Astrocyte (in vitro differentiated cells and primary cell): ENCODE measurements at regions not wholly inside any gene's neighbourhood (a gene's known extent, or its start where the extent isn't known, plus 50 kb on each side); places are given as distances from the start of the nearest gene placed in this dataset.
A peak's percentile ranks its signal among the peaks of the same experiment; 100 is the strongest.

Source experiments
- DNase-seq: peaks from one replicate; pipeline ENCODE4 v3.0.0-alpha.2; 2010; ENCODE audit warnings: low read depth
- FAIRE-seq: peaks from 2 replicates; lab custom pipeline; 2011; peaks lifted over from hg19 to GRCh38; lab: Jason Lieb, UNC
- H2AFZ ChIP-seq: 2 replicates; pipeline ENCODE4 v1.6.0; 2012; ENCODE audit warnings: low read depth, low read length, inconsistent platforms
- H3K27ac ChIP-seq: 2 replicates; pipeline ENCODE4 v1.5.1; 2011; ENCODE audit warnings: low read depth, low read length, inconsistent platforms
- H3K27me3 ChIP-seq: 2 replicates; pipeline ENCODE4 v1.6.0; 2011; ENCODE audit warnings: low read length, inconsistent platforms; ENCODE audit not compliant: insufficient read depth
- H3K36me3 ChIP-seq: 2 replicates; pipeline ENCODE4 v1.5.1; 2011; ENCODE audit warnings: low read length, inconsistent platforms; ENCODE audit not compliant: insufficient read depth
- H3K4me1 ChIP-seq: 2 replicates; pipeline ENCODE4 v1.5.1; 2011; ENCODE audit warnings: low read length, inconsistent platforms; ENCODE audit not compliant: insufficient read depth
- H3K4me2 ChIP-seq: 2 replicates; pipeline ENCODE4 v1.6.0; 2012; ENCODE audit warnings: low read length, inconsistent platforms
- H3K4me3 ChIP-seq: 2 replicates; pipeline ENCODE4 v1.5.1; 2011; ENCODE audit warnings: low read depth, mild to moderate bottlenecking, low read length, inconsistent platforms; ENCODE audit not compliant: insufficient read depth
- H3K79me2 ChIP-seq: 2 replicates; pipeline ENCODE4 v1.6.0; 2012; ENCODE audit warnings: mild to moderate bottlenecking, low read length, inconsistent platforms; ENCODE audit not compliant: insufficient read depth
- H3K9ac ChIP-seq: 2 replicates; pipeline ENCODE4 v1.6.0; 2012; ENCODE audit warnings: mild to moderate bottlenecking, low read length, inconsistent platforms
- H3K9me3 ChIP-seq: 2 replicates; pipeline ENCODE4 v1.5.1; 2012; ENCODE audit warnings: low read depth, mild to moderate bottlenecking, low read length, inconsistent platforms; ENCODE audit not compliant: insufficient read depth
- H4K20me1 ChIP-seq: 2 replicates; pipeline ENCODE4 v1.6.0; 2012; ENCODE audit warnings: low read length, inconsistent platforms; ENCODE audit not compliant: insufficient read depth
- H3K27ac Mint-ChIP-seq: one replicate; pipeline ENCODE4 v1.8.0; 2021; ENCODE audit warnings: mild to moderate bottlenecking, mixed read lengths; ENCODE audit not compliant: unreplicated experiment
- H3K27me3 Mint-ChIP-seq: one replicate; pipeline ENCODE4 v1.8.0; 2021; ENCODE audit warnings: low read depth, mixed read lengths; ENCODE audit not compliant: unreplicated experiment
- H3K36me3 Mint-ChIP-seq: one replicate; pipeline ENCODE4 v1.8.0; 2021; ENCODE audit warnings: low read depth, mixed read lengths; ENCODE audit not compliant: unreplicated experiment
- H3K4me1 Mint-ChIP-seq: one replicate; pipeline ENCODE4 v1.8.0; 2021; ENCODE audit warnings: low read depth, mixed read lengths; ENCODE audit not compliant: unreplicated experiment
- H3K4me3 Mint-ChIP-seq: one replicate; pipeline ENCODE4 v1.8.0; 2021; ENCODE audit warnings: mild to moderate bottlenecking, moderate library complexity, mixed read lengths; ENCODE audit not compliant: unreplicated experiment
- H3K9me3 Mint-ChIP-seq: one replicate; pipeline ENCODE4 v1.8.0; 2021; ENCODE audit warnings: mild to moderate bottlenecking, mixed read lengths; ENCODE audit not compliant: unreplicated experiment
- CTCF ChIP-seq: IDR thresholded peaks from 2 replicates; pipeline ENCODE4 v1.5.1; 2011; ENCODE audit warnings: low read depth, mild to moderate bottlenecking, inconsistent platforms, low read length, moderate library complexity; ENCODE audit not compliant: insufficient read depth
- EZH2 ChIP-seq: IDR thresholded peaks from 2 replicates; pipeline ENCODE4 v1.6.1; 2012; ENCODE audit warnings: mild to moderate bottlenecking, low read length, inconsistent platforms; ENCODE audit not compliant: insufficient read depth

- H3K27ac ChIP-seq, result no peak overlapping the region
- H3K9me3 Mint-ChIP-seq, result peaks cover 2% of the 10 kb centered on the region
- H3K27me3 Mint-ChIP-seq, result peaks cover 16% of the 10 kb centered on the region
Measured at GRCh38 chr16:7270823-7271222, 61.8 kb upstream of the RBFOX1 start.

GRCh38 chr16:7270006-7270405 is 62.6 kb upstream of the RBFOX1 start:
- Histone ChIP-seq H4K20me1 (no peaks in the 10 kb centered on the region), H3K9me3 (peaks cover 3% of the 10 kb centered on the region), H3K27me3 (no peaks in the 10 kb centered on the region), H2AFZ (no peak overlapping the region), H3K27ac (no peak overlapping the region), H3K4me3 (no peak overlapping the region), H3K36me3 (no peaks in the 10 kb centered on the region), H3K79me2 (no peaks in the 10 kb centered on the region), H3K9ac (no peak overlapping the region), H3K4me1 (no peaks in the 10 kb centered on the region), H3K4me2 (no peak overlapping the region)
- H3K9me3 Mint-ChIP-seq, result peaks cover 2% of the 10 kb centered on the region
- no peaks in the 10 kb centered on the region for H3K36me3 Mint-ChIP-seq
- H3K27me3 Mint-ChIP-seq, result peaks cover 12% of the 10 kb centered on the region
- no peak for DNase-seq
- H3K27ac Mint-ChIP-seq, result no peak overlapping the region
- TF ChIP-seq EZH2, result no peak
- TF ChIP-seq CTCF, result no peak
- H3K4me1 Mint-ChIP-seq, result no peaks in the 10 kb centered on the region
- FAIRE-seq, result no peak
- H3K4me3 Mint-ChIP-seq, result no peak overlapping the region

More at GRCh38 chr16:7270823-7271222, 61.8 kb upstream of the RBFOX1 start:
- FAIRE-seq (no peak), DNase-seq (no peak)
- Histone ChIP-seq H3K4me2 (no peak overlapping the region), H3K79me2 (no peaks in the 10 kb centered on the region), H3K4me3 (no peak overlapping the region), H3K27me3 (no peaks in the 10 kb centered on the region), H3K4me1 (no peaks in the 10 kb centered on the region), H3K36me3 (no peaks in the 10 kb centered on the region), H2AFZ (no peak overlapping the region), H3K9ac (no peak overlapping the region), H3K9me3 (peaks cover 3% of the 10 kb centered on the region), H4K20me1 (no peaks in the 10 kb centered on the region)
- Mint-ChIP-seq H3K4me3 (no peak overlapping the region), H3K4me1 (no peaks in the 10 kb centered on the region), H3K36me3 (no peaks in the 10 kb centered on the region), H3K27ac (no peak overlapping the region)
- no peak for TF ChIP-seq CTCF
- TF ChIP-seq EZH2, result no peak

GRCh38 chr16:7268182-7268581 is 64.5 kb upstream of the RBFOX1 start:
- no peak for FAIRE-seq
- Mint-ChIP-seq H3K9me3 (peaks cover 2% of the 10 kb centered on the region), H3K36me3 (no peaks in the 10 kb centered on the region), H3K27ac (no peak overlapping the region), H3K27me3 (peaks cover 14% of the 10 kb centered on the region), H3K4me1 (no peaks in the 10 kb centered on the region), H3K4me3 (no peak overlapping the region)
- Histone ChIP-seq H3K27ac (no peak overlapping the region), H4K20me1 (no peaks in the 10 kb centered on the region), H3K79me2 (no peaks in the 10 kb centered on the region), H3K27me3 (no peaks in the 10 kb centered on the region), H2AFZ (no peak overlapping the region), H3K4me3 (no peak overlapping the region), H3K4me1 (no peaks in the 10 kb centered on the region), H3K9ac (no peak overlapping the region), H3K9me3 (peaks cover 3% of the 10 kb centered on the region), H3K36me3 (no peaks in the 10 kb centered on the region), H3K4me2 (no peak overlapping the region)
- DNase-seq, result no peak
- no peak for TF ChIP-seq EZH2
- TF ChIP-seq CTCF, result peak; percentile 26
